Endothelial cell of umbilical vein (primary cell): ENCODE measurements at regions not wholly inside any gene's neighbourhood (a gene's known extent, or its start where the extent isn't known, plus 50 kb on each side); places are given as distances from the start of the nearest gene placed in this dataset.

Source experiments
- BruUV-seq: library from RNA; stranded (reverse); fragments of 400-500 nt; replicated peaks from 2 replicates; lab custom pipeline; 2021; lab: Mats Ljungman, UMichigan
- CTCF ChIA-PET: fragments of 300-600, 350-600 bp; sonication (Branson Sonifier 250); formaldehyde crosslinking; loops from one replicate; lab custom pipeline; 2021; ENCODE audit warnings: antibody characterized with exemption, inconsistent platforms; lab: Charles Lee
- POLR2A ChIA-PET: fragments of 300-600, 350-600 bp; sonication (Branson Sonifier 250); formaldehyde crosslinking; loops from one replicate; lab custom pipeline; 2021; ENCODE audit warnings: antibody characterized with exemption, inconsistent platforms; lab: Charles Lee
- DNase-seq: peaks from one replicate; pipeline ENCODE4 v3.0.0-alpha.2; 2011; ENCODE audit warnings: low read depth, low spot score
- FAIRE-seq: peaks from 2 replicates; lab custom pipeline; 2011; peaks lifted over from hg19 to GRCh38; lab: Jason Lieb, UNC
- H2AFZ ChIP-seq: 2 replicates; pipeline ENCODE4 v1.6.0; 2012; ENCODE audit warnings: low read depth, low read length, control low read depth, inconsistent platforms
- H3K27ac ChIP-seq: 2 replicates; pipeline ENCODE4 v1.5.1; 2011; ENCODE audit warnings: low read depth, mild to moderate bottlenecking, control low read depth, low read length, moderate library complexity; ENCODE audit not compliant: insufficient read depth
- H3K27me3 ChIP-seq, 2 experiments: 2 replicates each; pipeline versions ENCODE4 v1.6.0 to v1.6.1; 2011; ENCODE audit warnings: low read length in 2 of 2, mixed read lengths in 1 of 2; ENCODE audit not compliant: control insufficient read depth in 2 of 2, insufficient read depth in 2 of 2
- H3K36me3 ChIP-seq, 2 experiments: 2 replicates in 1 of 2; 3 replicates in 1 of 2; pipeline ENCODE4 v1.5.1; 2011; ENCODE audit warnings: low read length in 2 of 2, mild to moderate bottlenecking in 1 of 2, moderate library complexity in 1 of 2; ENCODE audit not compliant: control insufficient read depth in 2 of 2, insufficient read depth in 2 of 2; ENCODE audit errors: extremely low read depth in 1 of 2
- H3K4me1 ChIP-seq: 3 replicates; pipeline ENCODE4 v1.5.1; 2011; ENCODE audit warnings: mild to moderate bottlenecking, low read length; ENCODE audit not compliant: control insufficient read depth, insufficient read depth; ENCODE audit errors: extremely low read depth
- H3K4me2 ChIP-seq: 2 replicates; pipeline ENCODE4 v1.6.1; 2011; ENCODE audit warnings: low read length, control low read depth, mixed read lengths; ENCODE audit not compliant: insufficient read depth
- H3K4me3 ChIP-seq, 3 experiments: fragments of 200-600 bp in 1 of 3; sonication (generic), shearing (Covaris generic) in 1 of 3; replicated peaks in 1 of 3; 2 replicates each; pipeline ENCODE4 v1.5.1; 2011 to 2016; ENCODE audit warnings: control low read depth in 3 of 3, low read length in 3 of 3, mild to moderate bottlenecking in 2 of 3, inconsistent platforms in 1 of 3, low read depth in 1 of 3, moderate library complexity in 1 of 3; ENCODE audit not compliant: insufficient read depth in 1 of 3
- H3K79me2 ChIP-seq: 2 replicates; pipeline ENCODE4 v1.6.0; 2012; ENCODE audit warnings: low read length, inconsistent platforms; ENCODE audit not compliant: control insufficient read depth, insufficient read depth
- H3K9ac ChIP-seq: replicated peaks from 2 replicates; pipeline ENCODE3; 2011; ENCODE audit warnings: low read length, control low read depth; ENCODE audit not compliant: insufficient read depth; ENCODE audit errors: extremely low read depth
- H3K9me1 ChIP-seq: replicated peaks from 3 replicates; pipeline ENCODE4 v1.6.0; 2011; ENCODE audit warnings: mild to moderate bottlenecking, low read length; ENCODE audit not compliant: control insufficient read depth, insufficient read depth; ENCODE audit errors: extremely low read depth
- H3K9me3 ChIP-seq: replicated peaks from 2 replicates; pipeline ENCODE4 v1.5.1; 2012; ENCODE audit warnings: low read length, inconsistent platforms; ENCODE audit not compliant: control insufficient read depth, insufficient read depth
- H4K20me1 ChIP-seq: replicated peaks from 2 replicates; pipeline ENCODE3; 2011; ENCODE audit warnings: mild to moderate bottlenecking, low read length; ENCODE audit not compliant: control insufficient read depth, insufficient read depth; ENCODE audit errors: extremely low read depth
- CTCF ChIP-seq, 2 donors: IDR thresholded peaks; 1 replicate in 1 of 2; 2 replicates in 1 of 2; pipeline ENCODE4 v1.5.1; 2011; ENCODE audit warnings: low read length in 2 of 2, mild to moderate bottlenecking in 2 of 2, moderate library complexity in 2 of 2, control low read depth in 1 of 2, inconsistent platforms in 1 of 2, low read depth in 1 of 2; ENCODE audit not compliant: insufficient read depth in 1 of 2; ENCODE audit errors: extremely low read depth in 1 of 2
- EZH2 ChIP-seq: IDR thresholded peaks from 2 replicates; pipeline ENCODE4 v1.6.1; 2012; ENCODE audit warnings: borderline replicate concordance, low read depth, mild to moderate bottlenecking, moderate library complexity, low read length, inconsistent platforms; ENCODE audit not compliant: severe bottlenecking
- FOS ChIP-seq: IDR thresholded peaks from 2 replicates; pipeline ENCODE4 v1.6.1; 2011; ENCODE audit warnings: mild to moderate bottlenecking, low read length, moderate library complexity, borderline replicate concordance; ENCODE audit not compliant: insufficient read depth
- GATA2 ChIP-seq: IDR thresholded peaks from 2 replicates; pipeline ENCODE4 v1.7.0; 2011; ENCODE audit warnings: low read depth, mild to moderate bottlenecking, moderate library complexity, mixed read lengths, low read length; ENCODE audit not compliant: insufficient read length, insufficient read depth
- JUN ChIP-seq: IDR thresholded peaks from 2 replicates; pipeline ENCODE4 v1.6.1; 2011; ENCODE audit warnings: borderline replicate concordance, low read depth; ENCODE audit not compliant: insufficient read length, insufficient read depth
- MYC ChIP-seq: IDR thresholded peaks from one replicate; pipeline ENCODE4 v1.6.1; 2011; ENCODE audit warnings: mild to moderate bottlenecking, low read depth, low read length
- POLR2A ChIP-seq: IDR thresholded peaks from 2 replicates; pipeline ENCODE4 v1.6.1; 2012; ENCODE audit warnings: low read depth, mild to moderate bottlenecking, control low read depth, low read length
- POLR2AphosphoS5 ChIP-seq: IDR thresholded peaks from 2 replicates; pipeline ENCODE4 v1.6.1; 2012; ENCODE audit warnings: low read depth, mild to moderate bottlenecking, control low read depth, low read length, moderate library complexity; ENCODE audit not compliant: insufficient read depth
- dilution Hi-C: fragments of 300-500 bp; cut with MboI; formaldehyde crosslinking; loops from one replicate; pipeline ENCODE4 v1.15.0; 2019; ENCODE audit warnings: low sequenced_read_pairs; ENCODE audit not compliant: extremely low pct_ligation_motif_present
- intact Hi-C: fragments of 100-400 bp; cut with micrococcal nuclease; formaldehyde crosslinking; loops from one replicate; pipeline ENCODE4 v1.10.0; 2022
- TF ChIP-seq, protein P1 (sequence below): IDR thresholded peaks from 2 replicates; pipeline ENCODE4 v1.6.1; 2011; ENCODE audit not compliant: insufficient read depth, insufficient read length

DNA sequence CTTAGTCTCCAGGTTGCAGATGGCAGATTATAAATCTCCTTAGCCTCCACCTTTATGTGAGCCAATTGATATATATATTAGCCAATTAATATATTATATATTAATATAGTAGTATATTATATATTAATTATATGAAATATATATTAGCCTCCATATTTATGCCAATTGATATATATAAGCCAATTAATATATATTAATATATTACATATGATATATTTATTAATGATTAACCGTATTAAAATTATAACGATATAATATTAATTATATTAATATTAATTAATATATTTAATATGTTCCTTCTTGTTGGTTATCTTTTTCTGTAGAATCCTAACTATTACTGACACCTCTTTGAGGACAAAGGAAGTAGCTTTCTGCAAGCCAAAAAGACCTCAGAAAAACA, 972.5 kb downstream of the GBE1 start:
- H3K4me2 ChIP-seq: no peak overlapping the region
- no TSS peak for BruUV-seq
- H3K4me1 ChIP-seq: no peaks in the 10 kb centered on the region
- ChIA-PET POLR2A (no interaction called here), CTCF (interaction anchor here (0.7 kb wide), 1 partner anchor 454 kb away, joined by 4 read pairs; no protein-coding TSS in a partner anchor)
- H3K4me3 ChIP-seq: no peak overlapping the region
- no peaks in the 10 kb centered on the region for H3K36me3 ChIP-seq
- no peak for FAIRE-seq
- H3K9me3 ChIP-seq: no peaks in the 10 kb centered on the region
- no peaks in the 10 kb centered on the region for H3K9me1 ChIP-seq
- H3K79me2 ChIP-seq: no peaks in the 10 kb centered on the region
- no peaks in the 10 kb centered on the region for H3K27me3 ChIP-seq
- H4K20me1 ChIP-seq: no peaks in the 10 kb centered on the region
- intact Hi-C loops: loop anchor here (5.0 kb wide), 1 partner anchor 1267 kb away; no protein-coding TSS in a partner anchor
- TF ChIP-seq, protein P1, sequence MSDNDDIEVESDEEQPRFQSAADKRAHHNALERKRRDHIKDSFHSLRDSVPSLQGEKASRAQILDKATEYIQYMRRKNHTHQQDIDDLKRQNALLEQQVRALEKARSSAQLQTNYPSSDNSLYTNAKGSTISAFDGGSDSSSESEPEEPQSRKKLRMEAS: no peak
- TF ChIP-seq POLR2A: no peak
- TF ChIP-seq FOS: no peak
- no peak for TF ChIP-seq CTCF (IDR thresholded peaks at IDR 0.05; ENCODE audit: extremely low read depth in 1 of 2, insufficient read depth in 1 of 2, low read depth in 1 of 2, low read length in 2 of 2)
- no peak for TF ChIP-seq JUN
- no peak for TF ChIP-seq POLR2AphosphoS5
- TF ChIP-seq EZH2: no peak
- TF ChIP-seq MYC: no peak
- TF ChIP-seq GATA2: no peak
- H3K27ac ChIP-seq: no peak overlapping the region
- no peak overlapping the region for H3K9ac ChIP-seq
- dilution Hi-C loops: no loop called here
- DNase-seq: no peak
- no peak overlapping the region for H2AFZ ChIP-seq
